Activated CD4-positive, alpha-beta T cell treated with anti-CD3 and anti-CD28 coated beads, Interleukin-2, amount 50 U/mL, for 1 hour (primary cell): ENCODE measurements at regions not wholly inside any gene's neighbourhood (a gene's known extent, or its start where the extent isn't known, plus 50 kb on each side); places are given as distances from the start of the nearest gene placed in this dataset.

Experiments
- DNase-seq: peaks from one replicate; pipeline ENCODE4 v3.0.0-alpha.2; 2020

DNA sequence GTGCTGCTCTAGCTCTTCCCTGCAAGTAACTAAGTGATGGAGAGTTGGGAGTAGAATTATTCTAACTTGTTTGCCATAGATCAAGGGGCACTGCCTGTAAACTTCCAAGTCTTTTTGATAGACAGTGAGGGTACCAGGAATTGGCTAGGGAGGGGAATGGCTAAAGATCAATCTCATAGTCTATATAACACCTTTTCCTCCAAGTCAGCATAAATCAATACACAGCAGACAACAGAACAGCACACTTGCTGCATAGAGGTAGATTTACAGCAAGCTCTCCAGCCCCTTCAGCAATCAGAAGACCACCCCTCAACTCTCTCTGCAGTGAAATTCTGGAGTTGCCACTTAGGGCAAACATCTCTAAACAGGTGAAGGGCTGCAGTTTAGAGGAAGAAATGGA lies 643.5 kb upstream of the KLF4 start:
- no peak for DNase-seq

GRCh38 chr9:108130905-108131304 lies 641.3 kb upstream of the KLF4 start:
- DNase-seq, result no peak

DNA sequence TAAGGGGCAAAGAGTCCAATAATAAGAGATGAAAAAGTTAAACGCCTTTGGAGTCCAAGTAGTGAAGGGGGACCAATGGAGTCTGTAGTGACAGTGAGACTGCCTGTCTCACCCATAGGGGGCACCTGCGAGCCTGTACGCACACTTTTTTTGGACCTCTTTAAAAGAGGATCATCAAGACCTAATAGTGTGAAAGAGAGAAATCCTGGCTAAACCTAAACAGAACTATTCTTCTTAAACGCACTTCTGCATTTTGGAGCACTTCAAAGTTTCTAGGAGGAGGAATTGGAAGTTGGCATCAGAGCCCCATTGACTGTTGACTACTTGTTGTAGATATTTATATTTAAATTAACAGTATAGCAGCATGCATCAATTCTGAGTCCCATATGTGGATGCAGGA lies 636.1 kb upstream of the KLF4 start:
- no peak for DNase-seq

- DNase-seq, result no peak
Observed at GRCh38 chr9:108119530-108120113, 630.1 kb upstream of the KLF4 start.

DNA sequence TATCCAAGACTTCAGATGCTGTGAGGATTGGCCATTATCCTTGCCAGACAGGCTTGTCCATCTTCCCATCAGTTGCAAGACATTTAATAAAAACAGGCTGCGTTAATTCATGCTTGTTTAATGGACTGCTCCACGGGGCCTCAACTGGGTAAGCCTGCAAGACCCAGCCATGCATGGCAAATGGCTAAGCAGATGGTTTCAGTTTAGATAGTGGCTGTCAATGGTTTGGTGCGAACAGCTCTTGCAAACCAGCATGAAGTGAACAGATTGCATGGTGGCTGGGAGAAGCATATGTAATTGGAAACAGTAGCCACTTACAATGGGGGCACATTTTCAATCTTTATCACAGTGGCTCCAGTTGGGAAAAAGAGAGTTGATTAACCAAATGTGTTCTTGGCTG lies 628.2 kb upstream of the KLF4 start:
- DNase-seq, result no peak

DNA sequence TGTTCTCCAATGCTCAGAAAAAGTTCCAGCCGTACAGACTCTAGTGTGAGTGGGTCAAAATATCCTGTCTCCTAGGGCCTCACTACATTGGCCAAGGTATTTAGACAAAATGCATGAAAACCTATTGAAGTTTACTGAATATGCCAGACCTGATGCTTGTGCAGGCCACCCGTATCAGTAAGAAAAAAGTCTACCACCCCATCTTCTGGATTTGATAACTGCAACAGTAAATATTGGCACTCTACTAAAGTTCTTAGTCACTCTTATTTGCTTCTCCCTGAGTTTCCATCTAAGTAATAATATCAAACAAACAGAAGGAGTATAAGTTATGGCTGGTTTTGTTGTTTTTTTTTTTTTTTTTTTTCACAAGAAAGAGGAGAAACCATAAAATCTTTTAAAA lies 627.7 kb upstream of the KLF4 start:
- DNase-seq, result no peak

GRCh38 chr9:108113596-108113995 lies 624.0 kb upstream of the KLF4 start:
- no peak for DNase-seq

- DNase-seq, result no peak
Observed at GRCh38 chr9:108109927-108110690, 620.5 kb upstream of the KLF4 start.

DNA sequence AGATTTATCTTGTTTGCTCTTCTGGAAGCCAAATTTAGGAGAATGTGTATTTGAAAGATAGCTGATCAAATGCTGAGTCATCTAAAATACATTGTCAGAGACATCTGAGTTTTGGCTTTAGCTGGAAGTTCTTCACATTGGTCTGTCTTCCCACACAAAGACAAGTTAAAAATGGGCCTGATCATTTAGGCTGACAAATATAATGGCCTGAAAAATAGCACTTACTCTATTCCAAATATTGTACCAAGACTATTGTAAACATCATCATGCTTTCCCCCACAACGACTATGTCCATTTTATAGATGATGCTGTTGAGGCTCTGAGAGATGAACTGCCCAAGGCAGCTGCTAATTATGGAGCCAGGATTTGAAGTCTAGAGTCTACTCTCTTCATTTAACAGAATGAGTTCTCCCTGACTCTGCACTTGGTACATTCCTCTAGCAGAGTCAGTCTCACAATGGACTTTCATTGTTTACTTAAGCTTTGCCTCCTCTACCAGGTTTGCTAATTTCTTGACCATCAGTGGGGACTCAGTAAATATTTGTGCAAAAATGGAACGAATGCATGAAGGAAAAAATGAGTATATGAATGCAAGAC lies 619.4 kb upstream of the KLF4 start:
- no peak for DNase-seq

DNA sequence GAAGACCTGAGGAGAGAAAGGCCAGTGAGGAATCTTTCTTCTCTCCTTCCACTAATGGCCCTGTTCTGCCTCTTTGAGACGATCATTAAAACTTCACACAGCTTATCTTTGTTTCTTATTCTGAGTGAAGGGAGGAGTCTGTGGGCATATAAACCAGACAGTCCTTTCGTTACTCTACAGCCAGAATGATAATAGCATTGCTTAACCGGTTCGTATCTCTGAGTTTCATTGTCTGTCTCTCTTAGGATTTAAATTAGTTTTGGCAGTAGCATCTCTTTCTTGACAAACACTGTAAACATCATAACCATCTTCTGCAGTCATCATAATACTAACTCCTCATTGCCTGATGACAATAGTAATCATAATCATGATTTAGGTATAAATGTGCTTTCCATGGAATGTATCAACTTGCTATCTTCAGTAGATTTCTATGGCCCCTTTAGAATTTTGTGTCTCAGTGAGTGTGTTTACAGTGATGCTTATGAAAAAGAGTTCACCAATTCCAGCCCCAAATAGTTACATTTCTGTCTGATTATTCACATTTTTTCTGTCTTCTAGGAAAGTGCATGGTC lies 618.8 kb upstream of the KLF4 start:
- DNase-seq, result no peak

DNA sequence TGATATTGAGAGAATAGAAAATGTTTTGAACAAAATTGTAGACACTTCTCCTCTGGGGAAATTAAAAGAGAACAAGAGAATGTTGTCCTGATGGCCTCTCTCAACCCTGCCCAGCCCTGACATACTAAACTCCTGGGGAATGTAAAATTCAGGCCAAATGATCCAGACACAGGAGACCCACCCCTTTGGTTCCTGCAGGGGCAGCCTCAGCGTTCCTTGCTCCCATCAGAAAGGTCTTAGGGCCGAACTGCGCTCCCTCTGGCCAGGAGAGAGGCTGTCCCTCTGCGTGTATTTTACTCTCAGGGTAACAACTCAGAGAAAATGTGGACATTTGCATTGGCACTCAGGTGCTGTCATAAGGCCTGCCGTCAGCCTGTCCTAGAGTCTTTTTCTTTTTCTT lies 616.3 kb upstream of the KLF4 start:
- no peak for DNase-seq

DNA sequence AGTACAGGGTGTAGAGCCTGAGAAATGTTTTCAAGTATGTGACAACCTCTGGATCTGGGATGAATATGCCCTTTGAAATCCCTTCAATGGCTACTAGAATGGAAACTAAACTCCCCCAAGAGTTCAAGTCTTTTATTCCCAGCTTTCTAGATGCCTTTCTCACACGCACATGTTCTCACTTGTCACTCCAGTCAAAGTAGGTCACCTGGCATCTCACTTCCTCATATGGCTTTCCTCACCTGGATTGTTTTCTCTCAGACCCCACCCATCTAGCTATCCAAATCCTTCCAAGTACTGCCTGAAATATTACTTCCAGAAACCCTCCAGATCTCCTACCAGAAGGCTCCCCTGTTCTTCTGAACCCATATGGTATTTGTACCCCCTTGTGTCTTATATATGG lies 615.4 kb upstream of the KLF4 start:
- no peak for DNase-seq

- DNase-seq, result no peak
Observed at GRCh38 chr9:108103046-108103693, 613.6 kb upstream of the KLF4 start.

DNA sequence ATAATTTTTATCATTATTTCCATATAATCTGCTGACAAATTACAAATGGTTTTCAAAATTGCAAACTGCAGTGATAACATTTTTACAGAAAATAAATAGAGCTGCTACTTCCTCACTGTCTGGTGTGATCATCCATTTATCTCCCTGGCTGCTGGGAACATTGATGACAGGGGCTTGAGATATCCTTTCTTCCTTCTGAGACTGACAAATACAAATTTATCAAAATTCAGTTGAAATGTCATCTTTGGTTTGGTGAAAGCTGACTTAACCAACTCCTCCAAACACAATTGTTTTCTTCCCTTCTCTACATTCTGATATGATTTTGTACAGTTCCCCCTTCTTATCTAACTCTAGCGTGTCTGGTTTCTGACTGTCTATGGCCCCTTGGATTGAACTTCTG lies 611.8 kb upstream of the KLF4 start:
- DNase-seq, result no peak

GRCh38 chr9:108100571-108100970 lies 611.0 kb upstream of the KLF4 start:
- DNase-seq, result no peak

DNA sequence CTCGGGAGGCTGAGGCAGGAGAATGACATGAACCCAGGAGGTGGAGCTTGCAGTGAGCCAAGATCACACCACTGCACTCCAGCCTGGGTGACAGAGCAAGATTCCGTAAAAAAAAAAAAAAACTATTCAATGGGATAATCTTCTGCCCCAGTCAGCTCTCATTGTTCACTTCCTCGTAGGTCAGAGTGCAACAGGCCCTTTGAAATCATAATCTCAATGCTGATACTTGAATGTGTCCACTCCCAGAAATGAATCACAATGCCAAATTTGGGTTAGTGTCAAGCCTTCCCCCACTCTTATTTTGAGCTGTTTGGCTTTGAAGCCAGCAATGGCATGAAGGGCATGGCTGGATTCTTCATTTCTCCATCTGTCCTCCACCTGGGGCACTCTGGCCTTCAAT lies 610.3 kb upstream of the KLF4 start:
- no peak for DNase-seq

DNA sequence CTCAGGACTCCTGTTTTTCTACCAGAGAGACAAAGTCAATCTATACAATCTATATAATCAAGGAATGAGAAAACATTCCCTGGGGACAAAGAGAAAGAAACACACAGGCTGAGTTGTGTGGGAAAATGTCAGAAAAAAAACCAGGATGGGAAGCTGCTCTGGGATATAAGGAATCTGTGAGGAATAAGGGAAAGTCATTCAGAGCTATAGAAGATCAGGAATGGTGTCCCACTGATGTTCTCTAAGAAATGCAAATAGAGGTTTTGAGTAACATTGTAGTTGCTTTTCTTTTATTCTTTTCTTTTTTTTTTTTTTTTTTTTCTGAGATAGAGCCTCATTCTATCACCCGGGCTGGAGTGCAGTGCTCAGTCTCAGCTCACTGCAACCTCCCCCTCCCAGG lies 605.9 kb upstream of the KLF4 start:
- DNase-seq, result no peak

DNA sequence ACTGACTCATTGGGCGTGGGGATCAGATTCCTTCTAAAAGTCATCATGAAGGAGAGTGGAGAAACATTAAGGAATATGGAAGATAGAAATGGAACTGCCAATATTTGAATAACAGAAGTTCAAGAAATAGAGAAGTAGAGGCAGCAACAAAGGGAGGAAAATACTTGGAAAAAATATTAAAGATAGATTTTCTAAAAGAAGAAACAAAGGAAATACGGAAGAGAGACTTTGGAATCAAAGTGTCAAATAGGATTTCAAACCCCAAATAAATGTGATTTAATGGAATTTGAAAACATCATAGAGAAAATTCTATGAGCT lies 605.1 kb upstream of the KLF4 start:
- DNase-seq, result no peak

GRCh38 chr9:108093773-108094675 lies 604.5 kb upstream of the KLF4 start:
- no peak for DNase-seq

DNA sequence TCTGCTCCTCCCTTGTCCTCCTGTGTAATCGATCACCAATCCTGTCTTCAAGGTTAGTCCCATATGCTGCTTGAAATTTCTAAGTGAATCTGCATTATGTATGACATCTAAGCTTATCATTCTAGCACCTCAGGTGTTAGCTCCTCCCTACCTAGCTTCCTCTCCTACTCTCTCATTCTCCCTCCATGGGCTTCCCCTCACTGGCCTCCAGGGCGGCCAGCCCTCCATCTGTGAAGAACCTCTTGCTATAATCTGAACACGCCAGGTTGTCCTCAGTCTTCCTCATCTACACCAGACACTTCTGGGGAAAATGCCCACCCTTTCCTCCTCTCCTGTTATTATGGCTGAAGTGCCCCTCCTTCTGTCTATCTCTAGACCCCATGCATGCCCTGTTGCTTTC lies 599.3 kb upstream of the KLF4 start:
- DNase-seq, result no peak

DNA sequence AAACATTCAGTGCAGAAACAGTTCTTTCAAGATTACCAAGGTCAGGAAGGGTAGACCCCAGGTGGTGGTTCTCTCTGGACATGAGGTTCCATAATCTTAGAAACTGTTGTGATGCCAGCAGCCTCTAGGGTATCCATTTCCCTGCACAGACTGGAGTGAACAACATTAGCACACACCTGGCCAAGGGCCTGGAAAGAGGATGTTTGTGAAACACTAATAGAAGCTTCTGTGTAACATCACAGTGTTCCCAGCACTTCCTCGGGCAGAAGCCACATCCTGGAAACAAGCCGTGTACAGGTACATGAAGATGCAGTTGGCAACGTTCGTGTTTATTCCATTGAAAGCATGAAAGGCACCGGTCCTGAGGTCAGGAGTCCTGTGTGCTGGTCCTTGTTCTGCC lies 598.2 kb upstream of the KLF4 start:
- no peak for DNase-seq

GRCh38 chr9:108086624-108087023 lies 597.1 kb upstream of the KLF4 start:
- no peak for DNase-seq

- no peak for DNase-seq
Observed at GRCh38 chr9:108085294-108085693, 595.7 kb upstream of the KLF4 start.
